Heart left ventricle (tissue), 16 donors: ENCODE measurements at regions not wholly inside any gene's neighbourhood (a gene's known extent, or its start where the extent isn't known, plus 50 kb on each side); places are given as distances from the start of the nearest gene placed in this dataset.

Source experiments
- ATAC-seq, 4 donors: fragments of 200-7000 bp; cut with Tn5 transposase; one replicate each; pipeline ENCODE4 v1.9.1; 2020 to 2022; ENCODE audit warnings: moderate library complexity in 4 of 4, mild to moderate bottlenecking in 3 of 4, moderate number of reproducible peaks in 1 of 4
- DNase-seq, 5 donors: peaks; one replicate each; pipeline ENCODE4 v3.0.0-alpha.2; 2020
- H3K27ac ChIP-seq, 12 donors: fragments of 200-600 bp; sonication (generic) in 4 of 12; one replicate each; pipeline versions ENCODE4 v1.5.0 to v1.8.0; 2016 to 2022; ENCODE audit warnings: mild to moderate bottlenecking in 2 of 12
- H3K27me3 ChIP-seq, 9 donors: fragments of 200-600 bp; sonication (generic) in 2 of 9; one replicate each; pipeline versions ENCODE4 v1.5.1 to v1.8.0; 2016 to 2022; ENCODE audit warnings: mild to moderate bottlenecking in 3 of 9
- H3K36me3 ChIP-seq, 9 donors: fragments of 200-600 bp; sonication (generic) in 2 of 9; one replicate each; pipeline versions ENCODE4 v1.5.0 to v1.8.0; 2018 to 2022; ENCODE audit warnings: mild to moderate bottlenecking in 2 of 9
- H3K4me1 ChIP-seq, 12 donors: fragments of 200-600 bp; sonication (generic) in 4 of 12; one replicate each; pipeline versions ENCODE4 v1.5.0 to v1.8.0; 2016 to 2022; ENCODE audit warnings: mild to moderate bottlenecking in 3 of 12
- H3K4me3 ChIP-seq, 12 donors: fragments of 200-600 bp; sonication (generic) in 4 of 12; one replicate each; pipeline versions ENCODE4 v1.5.0 to v1.8.0; 2017 to 2022; ENCODE audit warnings: mild to moderate bottlenecking in 9 of 12, moderate library complexity in 4 of 12
- H3K9me3 ChIP-seq, 12 donors: fragments of 200-600 bp; sonication (generic) in 4 of 12; one replicate each; pipeline versions ENCODE4 v1.5.0 to v1.8.0; 2016 to 2022; ENCODE audit warnings: mild to moderate bottlenecking in 1 of 12
- CTCF ChIP-seq, 12 donors: fragments of 200-600 bp; sonication (generic) in 4 of 12; IDR thresholded peaks; one replicate each; pipeline versions ENCODE4 v1.5.0 to v1.8.0; 2018 to 2022; ENCODE audit warnings: antibody characterized with exemption in 12 of 12, mild to moderate bottlenecking in 5 of 12
- POLR2A ChIP-seq, 2 donors: fragments of 450-650 bp; IDR thresholded peaks; one replicate each; pipeline ENCODE4 v1.6.1; 2017; ENCODE audit warnings: antibody characterized with exemption in 2 of 2, mild to moderate bottlenecking in 2 of 2, moderate library complexity in 2 of 2
- WGBS, 4 donors: extraction: QIAGEN DNeasy Blood & Tissue Kit in 2 of 4; methylation state at CpG; one replicate each; pipeline versions ENCODE4 v1.1.5 to v1.1.7; 2013 to 2018; 5-methylcytosine and 5-hydroxymethylcytosine counted together
- intact Hi-C, 10 donors: fragments of 100-400 bp; cut with DNase I; formaldehyde crosslinking; loops; one replicate each; pipeline versions ENCODE4 v1.11.1 to v1.14.2; 2022
- donor health status: ischemic (EF 13 %, LVEDD 7.1; RV severe dilation, severe dysfunction).
- donor health status: healthy with polysubstance abuse.
- donor health status: DM: no; HTN: yes; CAD: no.
- donor health status: DM: no; HTN: no; CAD: no.
- donor health status: ischemic (EF 25% LVEDD 6.9; RV normal size, moderate dysfunction).
- donor health status: ischemic (EF 25% LVEDD 5.7; RV mildly dilated, moderate dysfunction).
- donor health status: healthy.
- donor health status: DM: yes; HTN: yes; CAD: no.
- donor health status: ischemic (EF 35%, LVEDD 5.7; RV mildly dilated, moderate dysfunction).
- donor health status: nonischemic (EF 11% LVEDD 7.7; RV severe dilation, severe dysfunction).
- donor health status: DM: yes; HTN: yes; CAD: no.
- donor health status: PGD.
- donor health status: ischemic (EF 29% LVEDD 5.4; RV normal size, mild dysfunction).
- donor health status: nonischemic (EF 23%, LVEDD 6.1; RV moderate dilation, normal function).

GRCh38 chr14:80116157-80116556 is 95.1 kb downstream of the DIO2 start:
- 71 to 95% (median 83%) methylated on average over 2 of the region's 2 CpGs for WGBS, 4 donors
- ATAC-seq: no peak
- no peaks in the 10 kb centered on the region for H3K9me3 ChIP-seq

GRCh38 chr14:80110721-80111120 is 100.6 kb downstream of the DIO2 start:
- no peaks in the 10 kb centered on the region for H3K4me1 ChIP-seq
- ATAC-seq: no peak
- no peak for TF ChIP-seq CTCF (IDR thresholded peaks at IDR 0.05)
- DNase-seq: no peak
- no peak overlapping the region for H3K27ac ChIP-seq
- WGBS, 4 donors: 60 to 70% (median 66%) methylated on average over 6 of the region's 6 CpGs
- H3K4me3 ChIP-seq: no peak overlapping the region
- H3K27me3 ChIP-seq: no peaks in the 10 kb centered on the region
- intact Hi-C loops: no loop called here
- no peaks in the 10 kb centered on the region for H3K36me3 ChIP-seq
- H3K9me3 ChIP-seq: no peaks in the 10 kb centered on the region

More at GRCh38 chr14:80116157-80116556, 95.1 kb downstream of the DIO2 start:
- no peaks in the 10 kb centered on the region for H3K27me3 ChIP-seq
- no peak overlapping the region for H3K4me3 ChIP-seq
- TF ChIP-seq POLR2A (IDR thresholded peaks at IDR 0.05): no peak
- TF ChIP-seq CTCF (IDR thresholded peaks at IDR 0.05): no peak
- H3K27ac ChIP-seq: no peak overlapping the region
- H3K4me1 ChIP-seq: no peaks in the 10 kb centered on the region
- H3K36me3 ChIP-seq: no peaks in the 10 kb centered on the region
- DNase-seq: no peak
- intact Hi-C loops: no loop called here

- Histone ChIP-seq H3K4me3 (no peak overlapping the region), H3K9me3 (no peaks in the 10 kb centered on the region), H3K36me3 (no peaks in the 10 kb centered on the region), H3K27me3 (no peaks in the 10 kb centered on the region), H3K4me1 (no peaks in the 10 kb centered on the region), H3K27ac (no peak overlapping the region)
- no peak for ATAC-seq
- intact Hi-C loops: no loop called here
- 81 to 88% (median 83%) methylated on average over 1 of the region's 1 CpG for WGBS, 4 donors
- no peak for DNase-seq
- no peak for TF ChIP-seq CTCF (IDR thresholded peaks at IDR 0.05)
- no peak for TF ChIP-seq POLR2A (IDR thresholded peaks at IDR 0.05)
Observed at GRCh38 chr14:80109055-80109454, 102.2 kb downstream of the DIO2 start.

- WGBS, 4 donors: 63 to 79% (median 69%) methylated on average over 2 of the region's 2 CpGs
- no peak for TF ChIP-seq POLR2A (IDR thresholded peaks at IDR 0.05)
- no peak for TF ChIP-seq CTCF (IDR thresholded peaks at IDR 0.05)
- ATAC-seq (no peak), DNase-seq (no peak)
- Histone ChIP-seq H3K9me3 (no peaks in the 10 kb centered on the region), H3K27ac (no peak overlapping the region), H3K4me1 (no peaks in the 10 kb centered on the region), H3K36me3 (no peaks in the 10 kb centered on the region), H3K4me3 (no peak overlapping the region), H3K27me3 (no peaks in the 10 kb centered on the region)
- intact Hi-C loops: no loop called here
Observed at GRCh38 chr14:80108430-80108829, 102.9 kb downstream of the DIO2 start.
